Breast epithelium (tissue), 4 donors: ENCODE measurements at regions not wholly inside any gene's neighbourhood (a gene's known extent, or its start where the extent isn't known, plus 50 kb on each side); places are given as distances from the start of the nearest gene placed in this dataset.
"Not testable (repeated sequence)": the region's sequence is repeated elsewhere in the genome, so short reads cannot be mapped to it uniquely, and the experiment has no call there.

Experiments used
- DNase-seq, 2 donors: peaks; one replicate each; pipeline ENCODE4 v3.0.0-alpha.2; 2019; ENCODE audit warnings: low spot score in 2 of 2
- H3K27ac ChIP-seq, 2 donors: fragments of 200-600 bp; sonication (generic) in 1 of 2; one replicate each; pipeline ENCODE4 v1.5.1; 2016 to 2019; ENCODE audit warnings: mild to moderate bottlenecking in 1 of 2
- H3K27me3 ChIP-seq, 2 donors: fragments of 200-600 bp; sonication (generic) in 1 of 2; one replicate each; pipeline versions ENCODE4 v1.5.1 to v1.6.0; 2017 to 2019; ENCODE audit warnings: control low read depth in 1 of 2, mild to moderate bottlenecking in 1 of 2
- H3K36me3 ChIP-seq: fragments of 200-600 bp; one replicate; pipeline ENCODE4 v1.5.1; 2019
- H3K4me1 ChIP-seq, 2 donors: fragments of 200-600 bp; sonication (generic); one replicate each; pipeline ENCODE4 v1.5.1; 2016 to 2019; ENCODE audit warnings: control low read depth in 1 of 2
- H3K4me3 ChIP-seq, 3 donors: fragments of 200-600 bp; sonication (generic); 1 replicate in 2 of 3; 2 replicates in 1 of 3; pipeline ENCODE4 v1.5.1; 2016 to 2019; ENCODE audit warnings: mild to moderate bottlenecking in 3 of 3, moderate library complexity in 2 of 3
- H3K9me3 ChIP-seq, 2 donors: fragments of 200-600 bp; sonication (generic) in 1 of 2; one replicate each; pipeline ENCODE4 v1.5.1; 2016 to 2019; ENCODE audit warnings: control low read depth in 1 of 2
- CTCF ChIP-seq, 3 donors: fragments of 450-650 bp; IDR thresholded peaks; one replicate each; pipeline ENCODE4 v1.5.1; 2016 to 2017; ENCODE audit warnings: antibody characterized with exemption in 3 of 3, mild to moderate bottlenecking in 3 of 3, moderate library complexity in 3 of 3
- POLR2A ChIP-seq: fragments of 450-650 bp; IDR thresholded peaks from one replicate; pipeline ENCODE4 v1.6.1; 2016; ENCODE audit warnings: antibody characterized with exemption, mild to moderate bottlenecking, moderate library complexity
- POLR2AphosphoS5 ChIP-seq, 3 donors: sonication (generic); formaldehyde crosslinking; IDR thresholded peaks; one replicate each; pipeline ENCODE4 v1.6.1; 2017; ENCODE audit warnings: antibody characterized with exemption in 3 of 3
- intact Hi-C: fragments of 100-400 bp; cut with DNase I; formaldehyde crosslinking; loops from one replicate; pipeline ENCODE4 v1.15.1; 2023; ENCODE audit warnings: low total_unique reads

GRCh38 chr2:66632882-66633281 lies 198.0 kb downstream of the MEIS1 start:
- intact Hi-C loops, H3K36me3 ChIP-seq, H3K4me1 ChIP-seq, DNase-seq, H3K9me3 ChIP-seq, H3K27ac ChIP-seq, H3K27me3 ChIP-seq, H3K4me3 ChIP-seq: not testable (repeated sequence)

- H3K4me1 ChIP-seq, result no peaks in the 10 kb centered on the region
- DNase-seq, result no peak
- no peak for TF ChIP-seq POLR2AphosphoS5 (IDR thresholded peaks at IDR 0.05)
- TF ChIP-seq POLR2A, result no peak
- no peak for TF ChIP-seq CTCF (IDR thresholded peaks at IDR 0.05)
- H3K4me3 ChIP-seq, result no peak overlapping the region
- no peak overlapping the region for H3K27ac ChIP-seq
- no peaks in the 10 kb centered on the region for H3K27me3 ChIP-seq
- intact Hi-C loops, result no loop called here
- H3K9me3 ChIP-seq, result no peaks in the 10 kb centered on the region
- no peaks in the 10 kb centered on the region for H3K36me3 ChIP-seq
Observed at GRCh38 chr2:66633631-66634030, 198.7 kb downstream of the MEIS1 start.

GRCh38 chr2:66634784-66635183 lies 199.9 kb downstream of the MEIS1 start:
- intact Hi-C loops, result no loop called here
- H3K4me1 ChIP-seq, result no peaks in the 10 kb centered on the region
- no peaks in the 10 kb centered on the region for H3K27me3 ChIP-seq
- H3K27ac ChIP-seq, result no peak overlapping the region
- no peak overlapping the region for H3K4me3 ChIP-seq
- no peaks in the 10 kb centered on the region for H3K9me3 ChIP-seq
- no peaks in the 10 kb centered on the region for H3K36me3 ChIP-seq
- no peak for DNase-seq
- TF ChIP-seq POLR2AphosphoS5 (IDR thresholded peaks at IDR 0.05) (no peak), POLR2A (no peak)

- H3K4me1 ChIP-seq, result no peaks in the 10 kb centered on the region
- no peaks in the 10 kb centered on the region for H3K36me3 ChIP-seq
- intact Hi-C loops, result no loop called here
- no peak overlapping the region for H3K27ac ChIP-seq
- no peaks in the 10 kb centered on the region for H3K9me3 ChIP-seq
- no peaks in the 10 kb centered on the region for H3K27me3 ChIP-seq
- H3K4me3 ChIP-seq, result no peak overlapping the region
- TF ChIP-seq POLR2AphosphoS5 (IDR thresholded peaks at IDR 0.05) (no peak), POLR2A (no peak), CTCF (IDR thresholded peaks at IDR 0.05) (no peak)
- DNase-seq, result no peak
Observed at GRCh38 chr2:66641685-66642084, 206.8 kb downstream of the MEIS1 start.

- intact Hi-C loops, H3K9me3 ChIP-seq, H3K4me1 ChIP-seq, H3K27ac ChIP-seq, H3K27me3 ChIP-seq, H3K4me3 ChIP-seq, H3K36me3 ChIP-seq, DNase-seq: not testable (repeated sequence)
Observed at GRCh38 chr2:66648081-66648480, 213.2 kb downstream of the MEIS1 start.

- Histone ChIP-seq H3K4me3 (no peak overlapping the region), H3K36me3 (no peaks in the 10 kb centered on the region), H3K9me3 (peaks cover 0 to 4% of the 10 kb centered on the region in 2 donors), H3K27me3 (no peaks in the 10 kb centered on the region), H3K4me1 (no peaks in the 10 kb centered on the region), H3K27ac (no peak overlapping the region)
- no peak for DNase-seq
- no peak for TF ChIP-seq POLR2A
- TF ChIP-seq POLR2AphosphoS5 (IDR thresholded peaks at IDR 0.05), result no peak
- no peak for TF ChIP-seq CTCF (IDR thresholded peaks at IDR 0.05)
- intact Hi-C loops, result no loop called here
Observed at GRCh38 chr2:66649006-66649405, 214.1 kb downstream of the MEIS1 start.

- TF ChIP-seq POLR2A (no peak), POLR2AphosphoS5 (IDR thresholded peaks at IDR 0.05) (no peak), CTCF (IDR thresholded peaks at IDR 0.05) (no peak)
- peaks cover 0 to 4% of the 10 kb centered on the region in 2 donors for H3K9me3 ChIP-seq
- no peaks in the 10 kb centered on the region for H3K4me1 ChIP-seq
- intact Hi-C loops, result no loop called here
- no peaks in the 10 kb centered on the region for H3K27me3 ChIP-seq
- no peaks in the 10 kb centered on the region for H3K36me3 ChIP-seq
- no peak overlapping the region for H3K4me3 ChIP-seq
- no peak for DNase-seq
- H3K27ac ChIP-seq, result no peak overlapping the region
Observed at GRCh38 chr2:66651295-66651694, 216.4 kb downstream of the MEIS1 start.
